Glomerular visceral epithelial cell (primary cell): ENCODE measurements at regions not wholly inside any gene's neighbourhood (a gene's known extent, or its start where the extent isn't known, plus 50 kb on each side); places are given as distances from the start of the nearest gene placed in this dataset.
"Not testable (repeated sequence)": the region's sequence is repeated elsewhere in the genome, so short reads cannot be mapped to it uniquely, and the experiment has no call there.

Source experiments
- DNase-seq: peaks from one replicate; pipeline ENCODE4 v3.0.0-alpha.2; 2016; ENCODE audit errors: extremely low spot score

DNA sequence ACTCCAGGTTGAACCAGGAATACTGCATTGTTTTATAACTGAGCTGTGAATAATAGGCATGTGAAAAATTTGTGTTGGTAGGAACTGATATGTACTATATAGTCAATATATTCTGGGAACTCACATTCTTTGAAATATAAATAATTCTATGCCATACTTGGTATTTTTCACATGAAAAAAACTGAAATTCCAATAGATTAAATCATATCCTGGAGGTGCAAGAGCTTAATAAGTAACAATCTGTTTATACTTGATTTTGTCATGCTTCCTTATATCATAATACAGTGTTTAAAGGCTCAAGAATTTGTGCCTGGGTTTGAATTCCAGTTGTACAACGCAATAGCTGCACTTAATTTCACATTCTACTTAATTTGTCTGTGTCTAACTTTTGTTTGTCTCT, 387.0 kb downstream of the USP25 start:
- DNase-seq = peak; percentile 77

DNA sequence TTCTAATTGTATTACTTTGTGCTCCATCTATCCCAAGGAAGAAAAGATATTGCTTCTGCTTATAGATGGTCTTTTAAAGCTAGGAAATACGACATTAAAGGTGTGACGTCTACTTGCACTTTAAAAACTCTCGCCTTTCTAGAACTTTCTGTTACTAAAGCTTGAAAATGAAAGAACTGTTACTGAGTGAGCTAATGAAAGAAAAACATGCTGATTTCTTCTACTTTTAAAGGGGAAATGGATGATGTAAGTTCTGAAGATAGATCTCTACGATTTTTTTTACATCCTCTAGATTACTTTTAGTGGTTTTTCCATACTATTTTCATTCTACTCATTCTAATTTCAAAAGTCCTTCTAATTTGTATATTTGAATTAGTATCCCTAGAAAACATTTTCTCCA, 387.5 kb downstream of the USP25 start:
- DNase-seq = peak; percentile 26

DNA sequence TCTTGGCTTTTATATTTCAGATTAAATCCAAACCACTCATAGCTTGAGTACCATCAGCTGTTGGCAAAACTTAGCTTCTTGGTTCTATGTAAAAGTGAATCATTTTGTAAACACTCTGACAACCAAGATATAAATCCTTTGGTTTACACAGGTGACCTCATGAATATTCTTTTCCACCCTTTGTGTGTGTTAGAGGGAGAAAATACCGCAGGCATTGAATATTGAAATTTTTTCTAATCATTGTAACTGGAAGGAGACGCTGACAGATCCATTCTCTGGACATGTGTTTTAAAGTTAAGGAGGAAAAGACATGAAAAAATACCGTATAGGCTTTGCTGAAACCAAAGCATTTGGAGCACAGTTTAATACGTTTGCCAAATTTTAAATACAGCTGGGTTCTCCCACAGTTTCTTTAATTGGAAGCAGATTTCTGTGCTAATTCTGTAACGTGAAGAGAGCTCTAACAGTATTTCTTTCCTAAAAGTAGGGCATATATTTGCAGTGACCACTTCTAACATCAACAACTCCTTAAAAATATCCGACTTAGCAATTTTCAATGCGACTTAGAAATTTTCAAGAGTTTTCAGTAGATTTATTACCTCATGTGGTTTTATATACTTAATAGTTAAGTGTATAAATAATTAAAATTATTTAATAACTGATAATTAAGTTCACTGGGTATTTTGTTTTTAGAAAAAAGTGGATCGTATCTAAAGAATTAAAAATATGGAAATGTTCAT, 388.2 kb downstream of the USP25 start:
- peak; percentile 65 for DNase-seq

DNA sequence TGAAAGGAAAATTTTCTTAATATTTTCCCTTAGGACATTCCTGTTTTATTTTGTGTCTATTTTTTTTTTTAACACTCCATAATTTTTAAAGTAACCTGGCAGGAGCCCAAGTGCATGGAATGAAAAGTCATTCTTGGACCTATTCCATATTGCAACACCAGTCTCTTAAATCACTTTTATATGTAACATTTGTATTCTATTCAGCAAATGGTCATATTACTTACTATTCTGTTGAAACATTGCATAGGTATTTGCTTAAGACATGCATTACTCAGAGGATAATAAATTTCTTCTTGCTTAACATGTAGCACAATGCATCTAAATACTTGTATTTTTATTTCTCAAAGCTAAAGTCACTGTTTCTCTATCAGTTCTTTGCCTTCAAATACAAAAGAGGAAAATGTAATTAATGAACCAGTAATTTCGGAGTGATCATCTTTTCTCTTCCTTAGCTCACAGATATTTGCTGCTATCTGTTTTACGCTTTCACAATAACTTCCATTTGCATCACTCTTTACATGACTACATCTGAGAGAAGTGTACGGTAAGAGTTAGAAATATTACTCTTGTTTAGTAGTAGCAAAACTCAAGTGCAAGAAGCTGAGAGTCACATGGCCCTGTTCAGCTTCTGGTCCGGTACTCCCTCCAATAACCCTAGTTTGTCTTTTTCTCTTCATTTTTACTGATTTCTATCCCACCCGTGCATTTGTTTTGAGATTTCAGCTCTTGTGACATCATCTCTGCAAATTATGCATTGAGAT, 394.8 kb downstream of the USP25 start:
- DNase-seq = peak; percentile 71

DNA sequence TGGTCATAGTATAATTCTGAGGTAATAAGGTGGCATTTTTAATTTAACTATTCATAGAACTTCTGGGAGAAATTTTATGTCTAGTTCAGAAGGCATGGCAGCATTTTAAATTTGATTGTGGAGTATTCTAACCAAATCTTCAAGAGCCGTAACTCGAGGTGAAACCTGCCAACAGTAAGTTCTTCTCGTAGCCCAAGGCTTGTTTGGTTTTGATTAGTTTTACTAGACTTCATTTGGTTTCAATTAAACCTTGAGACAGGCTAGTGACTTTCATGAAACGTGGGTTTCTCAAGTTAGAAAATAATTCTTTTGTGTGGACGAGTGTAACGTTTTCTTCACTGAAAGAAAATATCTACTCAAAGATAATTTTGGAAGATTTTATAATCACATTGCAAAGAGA, 395.5 kb downstream of the USP25 start:
- no peak for DNase-seq

DNA sequence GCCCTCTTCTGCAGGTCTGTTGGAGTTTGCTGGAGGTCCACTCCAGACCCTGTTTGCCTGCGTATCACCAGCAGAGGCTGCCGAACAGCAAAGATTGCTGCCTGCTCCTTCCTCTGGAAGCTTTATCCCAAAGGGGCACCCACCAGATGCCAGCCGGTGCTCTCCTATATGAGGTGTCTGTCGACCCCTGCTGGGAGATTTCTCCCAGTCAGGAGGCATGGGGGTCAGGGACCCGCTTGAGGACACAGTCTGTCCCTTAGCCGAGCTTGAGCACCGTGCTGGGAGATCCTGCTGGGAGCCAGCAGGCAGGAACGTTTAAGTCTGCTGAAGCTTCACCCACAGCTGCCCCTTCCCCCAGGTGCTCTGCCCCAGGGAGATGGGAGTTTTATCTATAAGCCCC, 402.7 kb downstream of the USP25 start:
- DNase-seq = not testable (repeated sequence)

DNA sequence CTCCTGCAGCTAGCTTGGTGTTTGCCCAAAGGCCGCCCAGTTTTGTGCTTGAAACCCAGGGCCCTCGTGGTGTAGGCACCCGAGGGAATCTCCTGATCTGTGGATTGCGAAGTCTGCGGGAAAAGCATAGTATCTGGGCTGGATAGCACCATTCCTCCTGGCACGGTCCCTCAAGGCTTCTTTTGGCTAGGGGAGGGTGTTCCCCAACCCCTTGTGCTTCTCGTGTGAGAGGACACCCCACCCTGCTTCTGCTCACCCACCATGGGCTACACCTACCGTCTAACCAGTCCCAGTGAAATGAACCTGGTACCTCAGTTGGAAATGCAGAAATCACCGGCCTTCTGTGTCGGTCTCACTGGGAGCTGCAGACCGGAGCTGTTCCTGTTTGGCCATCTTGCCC, 403.5 kb downstream of the USP25 start:
- no peak for DNase-seq

DNA sequence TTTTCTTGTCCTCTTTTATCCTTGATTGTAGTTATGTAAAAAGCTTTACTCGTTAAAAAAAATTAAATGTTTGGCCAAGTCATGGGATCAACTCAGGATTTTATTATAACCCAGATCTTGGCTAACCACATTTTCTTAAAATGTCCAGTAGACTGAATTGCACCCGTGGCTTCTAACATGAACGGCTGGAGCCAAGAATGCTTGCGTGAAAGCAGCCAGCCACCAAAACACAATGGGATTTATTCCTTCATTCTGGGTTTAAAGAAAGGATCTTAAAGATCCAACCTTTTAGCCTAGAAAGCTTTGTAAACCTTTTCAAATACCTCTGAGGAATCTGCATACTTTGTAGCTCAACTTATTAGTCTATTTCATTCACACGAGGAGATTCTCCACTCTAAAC, 404.4 kb downstream of the USP25 start:
- DNase-seq = no peak

DNA sequence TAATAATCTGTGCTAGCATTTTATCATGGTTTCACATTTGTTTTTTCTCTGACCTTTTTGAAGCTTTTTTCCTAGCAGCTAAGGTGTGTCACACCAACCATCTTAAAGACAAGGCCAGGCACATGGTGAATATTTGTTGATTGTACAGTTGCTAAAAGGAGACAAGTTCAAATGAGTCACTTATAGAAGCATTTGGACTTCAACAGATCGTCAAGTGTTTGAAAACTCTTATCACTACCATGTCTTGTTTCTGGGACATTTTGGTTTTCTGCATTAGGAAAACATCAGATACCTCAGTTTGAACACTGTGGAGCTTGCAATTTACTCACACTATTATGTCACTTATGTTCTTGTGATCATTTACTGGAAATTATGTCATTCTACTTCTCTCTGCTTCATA, 407.3 kb downstream of the USP25 start:
- DNase-seq = no peak

DNA sequence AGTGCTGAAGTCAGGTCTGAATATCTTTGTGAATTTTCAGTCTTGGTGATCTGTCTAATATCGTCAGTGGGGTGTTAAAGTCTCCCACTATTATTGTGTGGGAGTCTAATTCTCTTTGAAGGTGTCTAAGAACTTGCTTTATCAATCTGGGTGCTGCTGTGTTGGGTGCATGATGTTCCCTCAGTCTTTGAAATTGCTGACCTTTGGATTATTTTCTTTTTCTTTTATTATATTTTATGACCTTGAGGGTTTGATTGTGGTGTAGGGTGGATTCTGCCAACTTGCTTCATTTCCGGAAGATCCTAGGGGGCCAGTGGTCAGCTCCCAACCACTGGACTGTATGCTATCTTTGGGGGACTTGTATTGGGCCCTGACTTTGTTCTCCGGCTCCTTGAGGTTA, 415.3 kb downstream of the USP25 start:
- no peak for DNase-seq

DNA sequence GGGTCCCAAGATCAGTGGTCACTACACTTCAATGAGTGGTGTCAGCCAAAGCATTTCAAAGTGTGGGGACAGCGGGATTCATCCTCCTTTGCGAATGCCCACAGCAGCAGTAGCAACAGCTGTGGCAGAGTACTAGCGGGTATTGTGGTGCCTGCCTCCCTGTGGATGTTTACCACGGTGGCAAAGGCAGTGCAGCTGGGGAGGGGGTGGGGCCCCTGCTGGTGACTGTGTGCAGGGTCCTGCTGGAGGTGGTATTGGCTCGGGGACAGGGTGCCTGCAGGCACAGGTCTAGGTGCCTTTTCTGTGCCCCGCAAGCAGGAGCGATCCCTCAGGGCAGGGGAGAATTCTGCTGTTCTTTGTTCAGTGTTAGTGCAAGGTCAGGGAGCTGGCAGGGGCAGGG, 415.7 kb downstream of the USP25 start:
- no peak for DNase-seq

DNA sequence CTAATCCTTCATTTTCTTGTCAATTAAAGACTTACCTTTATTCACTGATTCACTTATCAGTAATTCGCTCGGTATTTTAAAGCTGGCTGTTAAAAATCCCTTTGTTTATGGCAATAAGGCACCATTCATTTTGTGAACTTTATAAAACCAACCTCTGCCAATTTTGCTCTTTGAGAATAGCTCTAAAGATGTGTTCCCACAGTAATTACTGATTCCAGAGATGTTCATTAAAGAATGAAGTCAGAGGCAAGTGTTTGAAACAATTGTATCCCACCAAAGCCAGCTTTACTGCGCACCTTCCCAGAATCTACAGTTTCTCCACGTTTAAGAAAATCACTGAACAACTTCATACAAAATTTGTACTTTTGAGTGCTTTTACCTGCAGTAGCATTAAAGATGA, 424.5 kb downstream of the USP25 start:
- no peak for DNase-seq

DNA sequence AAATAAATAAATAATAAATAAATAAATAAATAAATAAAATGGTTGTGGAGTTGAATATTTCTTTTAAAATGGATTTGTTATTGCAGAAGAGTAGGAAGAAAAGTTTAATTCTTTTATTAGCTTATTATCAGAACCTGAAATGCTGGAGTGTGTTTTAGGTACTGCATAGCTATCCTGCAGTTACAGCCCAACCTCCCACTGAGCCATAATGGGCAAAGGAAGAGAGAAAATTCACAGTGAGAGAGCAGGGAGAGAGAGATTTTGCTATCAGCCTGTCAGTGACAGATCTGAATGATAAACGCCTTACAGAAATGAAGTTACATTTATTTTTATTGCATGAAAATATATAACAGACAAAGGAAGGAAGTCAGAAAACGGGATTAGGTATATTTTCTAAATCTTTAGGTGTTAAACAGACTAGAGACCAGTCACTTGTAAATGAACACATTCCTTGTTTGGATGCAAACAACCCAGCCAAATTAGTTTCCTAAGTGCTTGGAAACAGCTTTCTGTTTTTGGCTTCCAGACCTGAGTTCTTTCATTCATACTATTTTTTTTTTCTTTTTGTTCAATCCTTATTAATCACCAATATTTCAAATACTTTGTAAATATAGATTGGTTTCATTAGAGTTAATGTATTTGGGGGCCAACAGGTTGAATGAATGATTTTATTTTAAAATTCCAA, 425.3 kb downstream of the USP25 start:
- no peak for DNase-seq

DNA sequence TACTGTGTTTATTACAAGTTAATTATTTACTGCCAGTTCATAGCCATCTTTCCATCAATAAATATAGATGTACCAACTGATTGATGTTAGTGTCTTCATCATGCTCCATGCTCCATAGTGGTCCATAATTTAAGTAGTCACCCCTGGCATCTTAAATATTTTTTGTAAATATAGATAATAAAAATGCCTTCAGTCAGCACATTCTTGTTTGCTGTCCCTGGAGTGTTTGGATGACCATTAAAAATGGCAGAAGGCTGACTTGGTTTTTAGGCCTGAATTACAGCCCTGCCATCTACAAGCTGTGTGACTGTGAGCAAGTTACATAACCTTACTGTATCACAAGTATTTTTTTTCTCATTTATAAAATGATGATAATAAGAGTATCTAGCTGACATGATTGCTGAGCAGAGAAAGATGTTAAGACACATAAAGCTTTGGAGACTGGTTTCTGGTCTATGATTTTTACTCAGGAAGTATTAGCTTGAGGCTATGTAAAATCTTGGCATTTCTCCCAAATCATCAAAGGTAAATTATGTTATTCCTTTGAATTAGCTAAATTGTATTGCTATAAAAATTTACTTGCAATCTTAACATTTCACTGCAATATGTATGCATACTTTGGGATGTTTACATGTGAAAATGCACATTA, 427.2 kb downstream of the USP25 start:
- DNase-seq = no peak

DNA sequence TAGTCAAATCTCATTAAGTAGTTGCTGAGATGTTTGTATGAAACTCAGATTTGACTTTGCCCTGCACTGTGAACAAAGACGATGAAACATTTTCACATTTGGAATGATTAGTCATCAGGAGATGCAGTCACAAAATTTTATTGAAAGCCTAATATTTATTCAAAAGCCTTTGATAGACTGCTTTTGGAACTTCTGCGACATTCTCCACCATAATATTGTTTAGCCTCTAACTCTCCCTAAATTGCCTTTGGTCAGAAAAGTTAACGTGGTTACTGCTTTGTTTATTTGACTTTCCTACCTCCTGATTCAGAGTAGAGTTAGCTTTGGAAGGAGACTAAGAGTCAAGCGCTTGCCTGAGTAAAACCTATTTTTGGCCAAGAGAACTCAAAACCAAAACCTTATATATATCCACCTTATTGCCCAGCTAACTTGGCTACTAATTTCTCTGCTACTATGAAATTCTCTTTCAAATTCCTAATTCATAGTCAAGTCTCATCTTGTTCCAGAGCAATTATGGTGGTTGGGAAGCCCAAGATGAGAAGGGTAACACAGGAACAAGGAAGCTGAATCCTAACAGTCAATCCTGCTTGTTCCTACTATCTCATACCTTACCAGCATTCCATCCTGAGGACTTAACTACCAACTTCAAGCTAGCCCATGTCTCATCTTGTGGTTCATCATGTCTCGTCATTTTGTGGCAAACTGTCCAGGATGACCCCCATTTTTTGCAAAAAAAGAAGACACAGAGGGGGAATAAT, 429.6 kb downstream of the USP25 start:
- no peak for DNase-seq

DNA sequence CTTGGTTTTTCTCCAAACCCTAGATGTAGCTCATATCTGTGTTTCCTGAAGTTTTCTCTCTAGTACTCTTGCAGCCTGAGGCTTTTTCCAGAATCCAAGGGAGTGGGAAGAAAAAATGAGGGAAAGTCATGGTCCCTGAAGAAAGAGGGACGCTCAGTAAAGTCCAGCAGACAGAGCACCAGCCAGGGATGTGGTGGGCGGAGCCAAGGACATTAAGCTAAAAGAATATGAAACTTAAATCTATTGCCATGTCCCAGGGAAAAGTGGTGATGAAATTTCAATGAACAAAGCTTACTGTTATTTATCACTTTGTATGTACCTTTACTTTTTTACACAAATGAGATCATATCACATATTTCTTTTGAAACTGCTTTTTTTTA, 430.2 kb downstream of the USP25 start:
- DNase-seq = no peak

DNA sequence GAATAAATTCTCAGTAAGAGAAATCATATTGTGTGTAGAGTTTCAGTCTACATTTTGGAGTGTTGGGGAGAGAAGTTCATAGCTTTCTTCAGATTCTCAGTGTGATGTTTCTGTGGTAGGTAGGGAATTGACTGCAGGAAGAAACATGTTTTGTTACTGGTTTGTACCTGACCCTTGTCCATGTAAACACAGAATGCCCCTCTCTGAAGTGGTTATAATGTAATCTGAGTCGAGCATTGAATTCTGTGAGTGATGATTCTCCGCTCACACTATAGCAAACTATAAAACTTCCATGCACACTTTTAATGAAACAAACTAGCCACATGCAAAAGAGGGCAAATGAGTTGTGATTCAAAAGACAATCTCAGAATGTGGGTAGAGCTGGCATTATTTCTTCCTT, 433.2 kb downstream of the USP25 start:
- DNase-seq = no peak

DNA sequence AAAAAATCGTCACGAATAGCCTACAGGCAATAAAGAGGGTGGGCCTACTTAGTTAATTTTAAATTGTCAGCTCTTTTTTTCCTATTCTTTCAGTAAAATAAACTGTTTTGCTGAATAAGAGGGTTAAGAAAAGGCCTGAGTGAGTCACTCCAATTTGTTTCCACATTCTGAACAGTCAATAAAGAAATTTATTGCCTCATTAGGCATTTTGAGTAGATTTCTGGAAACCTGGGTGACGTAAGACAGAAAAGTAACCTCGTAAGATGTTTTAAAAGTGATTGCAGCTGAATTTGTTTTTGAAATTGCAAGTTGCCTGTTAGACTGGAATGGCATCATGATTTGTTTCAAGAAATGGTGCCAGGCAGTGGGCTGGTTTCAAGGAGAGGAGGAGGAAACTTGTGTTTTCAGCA, 439.3 kb downstream of the USP25 start:
- DNase-seq = no peak

DNA sequence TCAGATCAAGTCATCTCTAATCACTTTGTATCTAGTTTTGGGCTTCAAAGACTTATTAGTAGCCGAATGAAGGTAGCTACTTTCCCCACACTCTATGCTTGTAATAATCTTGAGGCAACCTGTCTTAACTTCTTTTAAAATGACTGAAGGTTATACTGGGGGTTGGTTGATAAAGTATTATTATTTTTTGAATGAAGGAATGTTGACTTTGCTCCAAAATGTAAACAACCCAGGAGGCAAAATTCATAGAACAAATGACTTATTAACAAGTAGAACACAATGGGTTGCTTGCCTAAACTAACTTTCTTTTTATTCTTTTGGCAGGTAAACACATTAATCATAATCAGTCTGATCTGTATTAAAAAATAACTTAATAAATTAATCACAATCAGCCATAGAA, 440.0 kb downstream of the USP25 start:
- DNase-seq = no peak

DNA sequence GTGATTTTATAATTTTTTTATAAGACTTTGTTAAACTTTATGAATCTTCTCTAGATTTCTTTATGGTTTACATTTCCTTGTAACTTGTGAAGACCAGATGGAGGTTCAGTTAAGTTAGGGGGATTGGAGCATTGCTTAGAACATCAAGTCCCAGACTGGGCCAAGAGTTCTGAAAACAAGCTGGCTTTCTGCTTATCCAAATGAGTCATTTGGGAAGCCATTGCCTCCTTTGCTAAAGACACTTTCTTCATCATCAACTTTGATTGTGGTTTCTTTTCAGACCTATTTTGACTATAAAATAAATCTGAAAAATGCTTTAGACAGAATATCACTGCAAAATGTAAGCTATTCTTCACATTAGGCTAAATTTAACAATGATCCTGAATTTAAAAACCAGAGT, 446.8 kb downstream of the USP25 start:
- no peak for DNase-seq

DNA sequence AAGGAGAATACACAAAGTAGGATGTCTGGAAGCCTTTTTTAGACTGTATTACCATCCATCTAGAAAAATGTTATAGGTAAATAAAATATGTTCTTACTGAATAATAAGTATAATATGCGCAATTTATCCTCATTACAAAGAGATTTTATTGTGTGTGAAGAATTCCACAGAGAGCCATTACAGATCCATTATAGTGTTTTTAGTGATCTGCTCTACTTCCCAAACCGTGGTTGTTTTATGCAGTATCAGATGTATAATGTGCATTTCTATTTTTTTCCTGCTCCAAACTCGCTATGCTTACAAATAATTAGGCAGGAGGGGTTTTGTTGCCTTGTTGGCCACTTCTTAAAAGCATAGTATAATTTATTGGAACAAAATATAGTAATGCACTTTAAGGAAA, 447.8 kb downstream of the USP25 start:
- no peak for DNase-seq

DNA sequence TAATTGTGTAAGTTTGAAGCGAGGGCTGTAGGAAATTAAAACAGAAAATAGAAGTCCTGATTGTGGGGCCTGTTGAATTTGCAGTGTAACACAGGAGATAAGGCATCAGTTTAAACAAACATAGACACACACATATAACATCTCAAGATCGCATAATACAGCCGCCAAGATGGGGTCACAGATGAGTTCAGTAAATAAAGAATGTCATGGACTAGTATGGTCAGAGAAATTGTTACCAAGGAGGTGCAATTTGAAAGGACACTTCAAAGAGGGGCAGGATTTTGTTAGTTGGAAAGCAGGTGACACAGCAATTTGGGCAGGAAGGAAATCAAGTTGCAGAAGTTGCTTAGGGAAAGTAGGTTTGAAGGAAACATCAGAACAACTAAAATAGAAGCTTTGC, 450.0 kb downstream of the USP25 start:
- no peak for DNase-seq
